MM.1S (cell line): ENCODE measurements at regions not wholly inside any gene's neighbourhood (a gene's known extent, or its start where the extent isn't known, plus 50 kb on each side); places are given as distances from the start of the nearest gene placed in this dataset.

Experiments
- DNase-seq: peaks from one replicate; pipeline ENCODE4 v3.0.0-alpha.2; 2015
- H2AFZ ChIP-seq: fragments of 300-600 bp; sonication (generic); 2 replicates; pipeline ENCODE4 v1.6.0; 2016; ENCODE audit warnings: antibody characterized with exemption, low read length
- H3F3A ChIP-seq: fragments of 300-600 bp; sonication (generic); 2 replicates; pipeline ENCODE4 v1.6.1; 2016; ENCODE audit warnings: mild to moderate bottlenecking, antibody characterized with exemption, low read length, moderate library complexity, mixed read lengths; ENCODE audit not compliant: insufficient read depth
- H3K27ac ChIP-seq: fragments of 300-600 bp; sonication (generic); 2 replicates; pipeline ENCODE4 v1.5.1; 2016; ENCODE audit warnings: mild to moderate bottlenecking, low read length
- H3K27me3 ChIP-seq: fragments of 300-600 bp; sonication (generic); replicated peaks from 2 replicates; pipeline ENCODE4 v1.6.0; 2016; ENCODE audit warnings: low read length; ENCODE audit not compliant: insufficient read depth
- H3K36me3 ChIP-seq: fragments of 300-600 bp; sonication (generic); replicated peaks from 2 replicates; pipeline ENCODE4 v1.6.1; 2016; ENCODE audit warnings: mild to moderate bottlenecking, low read length, mixed read lengths; ENCODE audit not compliant: insufficient read depth
- H3K4me1 ChIP-seq: fragments of 300-600 bp; sonication (generic); 2 replicates; pipeline ENCODE4 v1.6.1; 2016; ENCODE audit warnings: low read length, mixed read lengths
- H3K4me2 ChIP-seq: fragments of 300-600 bp; sonication (generic); 2 replicates; pipeline ENCODE4 v1.6.0; 2016; ENCODE audit warnings: low read depth, low read length
- H3K4me3 ChIP-seq: fragments of 300-600 bp; sonication (generic); 2 replicates; pipeline ENCODE4 v1.5.1; 2016; ENCODE audit warnings: low read length, mixed read lengths
- H3K79me2 ChIP-seq: fragments of 300-600 bp; sonication (generic); 2 replicates; pipeline ENCODE4 v1.6.1; 2016; ENCODE audit warnings: mixed run types, low read length, mixed read lengths
- H3K9ac ChIP-seq: fragments of 300-600 bp; sonication (generic); 2 replicates; pipeline ENCODE4 v1.6.1; 2016; ENCODE audit warnings: low read length, mixed read lengths
- H3K9me2 ChIP-seq: fragments of 300-600 bp; sonication (generic); replicated peaks from 2 replicates; pipeline ENCODE4 v1.6.1; 2016; ENCODE audit warnings: mild to moderate bottlenecking, low read length, mixed read lengths; ENCODE audit not compliant: insufficient read depth
- H3K9me3 ChIP-seq: fragments of 300-600 bp; sonication (generic); replicated peaks from 2 replicates; pipeline ENCODE4 v1.6.1; 2016; ENCODE audit warnings: mild to moderate bottlenecking, low read length, mixed read lengths; ENCODE audit not compliant: insufficient read depth
- H4K20me1 ChIP-seq: fragments of 300-600 bp; sonication (generic); 2 replicates; pipeline ENCODE4 v1.6.1; 2016; ENCODE audit warnings: mild to moderate bottlenecking, low read length, moderate library complexity, mixed read lengths; ENCODE audit not compliant: insufficient read depth
- CTCF ChIP-seq: fragments of 300-600 bp; sonication (generic); IDR thresholded peaks from 2 replicates; pipeline ENCODE4 v1.5.1; 2016; ENCODE audit warnings: antibody characterized with exemption, low read length, mixed read lengths
- EZH2 ChIP-seq: fragments of 300-600 bp; sonication (generic); optimal IDR thresholded peaks from 2 replicates; pipeline ENCODE3; 2017; ENCODE audit warnings: low read depth, mild to moderate bottlenecking, antibody characterized with exemption, low read length, mixed read lengths
- EZH2phosphoT487 ChIP-seq: fragments of 300-600 bp; sonication (generic); IDR thresholded peaks from 2 replicates; pipeline ENCODE4 v1.6.1; 2018; ENCODE audit warnings: antibody characterized with exemption, low read length

- Histone ChIP-seq H3K27me3 (no peaks in the 10 kb centered on the region), H2AFZ (no peak overlapping the region), H3F3A (no peaks in the 10 kb centered on the region), H3K27ac (no peak overlapping the region), H3K4me1 (no peaks in the 10 kb centered on the region), H3K4me2 (no peak overlapping the region), H3K79me2 (no peaks in the 10 kb centered on the region), H3K9me3 (no peaks in the 10 kb centered on the region), H3K4me3 (no peak overlapping the region), H3K9me2 (no peaks in the 10 kb centered on the region), H3K36me3 (no peaks in the 10 kb centered on the region), H4K20me1 (no peaks in the 10 kb centered on the region), H3K9ac (no peak overlapping the region)
- no peak for TF ChIP-seq EZH2phosphoT487
- TF ChIP-seq EZH2, result no peak
- no peak for TF ChIP-seq CTCF
- DNase-seq, result no peak
These were observed 312.5 kb upstream of the CTNNB1 start for GRCh38 chr3:40886660-40887425.

GRCh38 chr3:40891186-40891585 is 308.1 kb upstream of the CTNNB1 start:
- H3K27ac ChIP-seq, result no peak overlapping the region

GRCh38 chr3:40895109-40895508 is 304.2 kb upstream of the CTNNB1 start:
- H3K4me2 ChIP-seq, result no peak overlapping the region
- no peaks in the 10 kb centered on the region for H3K9me3 ChIP-seq
- TF ChIP-seq CTCF, result no peak
- no peak for TF ChIP-seq EZH2
- TF ChIP-seq EZH2phosphoT487, result no peak
- H3K27ac ChIP-seq, result no peak overlapping the region
- no peaks in the 10 kb centered on the region for H3K9me2 ChIP-seq
- no peak for DNase-seq
- no peaks in the 10 kb centered on the region for H3K4me1 ChIP-seq
- H3K36me3 ChIP-seq, result no peaks in the 10 kb centered on the region
- H3K9ac ChIP-seq, result no peak overlapping the region
- no peak overlapping the region for H3K4me3 ChIP-seq
- no peaks in the 10 kb centered on the region for H3K79me2 ChIP-seq
- H3K27me3 ChIP-seq, result no peaks in the 10 kb centered on the region
- H3F3A ChIP-seq, result no peaks in the 10 kb centered on the region
- H2AFZ ChIP-seq, result no peak overlapping the region
- H4K20me1 ChIP-seq, result no peaks in the 10 kb centered on the region

More at GRCh38 chr3:40891186-40891585, 308.1 kb upstream of the CTNNB1 start:
- no peak overlapping the region for H2AFZ ChIP-seq
- DNase-seq, result no peak
- H3K4me3 ChIP-seq, result no peak overlapping the region
- no peaks in the 10 kb centered on the region for H3K9me2 ChIP-seq
- TF ChIP-seq EZH2phosphoT487, result no peak
- TF ChIP-seq EZH2, result no peak
- no peak for TF ChIP-seq CTCF
- no peaks in the 10 kb centered on the region for H3K36me3 ChIP-seq
- H3K4me1 ChIP-seq, result no peaks in the 10 kb centered on the region
- H3K79me2 ChIP-seq, result no peaks in the 10 kb centered on the region
- H3F3A ChIP-seq, result no peaks in the 10 kb centered on the region
- H3K9ac ChIP-seq, result no peak overlapping the region
- H3K9me3 ChIP-seq, result no peaks in the 10 kb centered on the region
- H4K20me1 ChIP-seq, result no peaks in the 10 kb centered on the region
- H3K4me2 ChIP-seq, result no peak overlapping the region
- H3K27me3 ChIP-seq, result no peaks in the 10 kb centered on the region
